ENCODE measurements at regions not wholly inside any gene's neighbourhood (a gene's known extent, or its start where the extent isn't known, plus 50 kb on each side); places are given as distances from the start of the nearest gene placed in this dataset.

DNA sequence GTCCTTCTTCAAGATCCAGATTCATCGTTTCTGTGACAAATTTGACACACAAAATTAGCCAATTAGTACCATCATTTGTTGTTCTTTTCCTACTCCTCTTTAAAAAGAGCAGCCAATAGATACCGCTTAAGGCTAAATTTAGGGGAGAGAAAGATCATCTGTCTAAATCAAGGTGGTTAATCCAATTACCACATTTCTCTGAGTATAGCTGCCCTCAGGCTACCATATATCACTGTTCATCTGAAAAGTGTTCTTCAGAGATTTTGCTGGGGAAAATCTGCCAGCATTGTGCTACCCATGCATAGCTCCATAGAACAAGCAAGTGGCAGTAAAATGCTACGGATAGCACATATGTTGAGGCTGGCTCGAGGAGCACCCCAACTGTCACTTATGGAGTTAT, 110.3 kb upstream of the ESRRG start:
- TF ChIP-seq YY1 (IDR thresholded peaks at IDR 0.05; ENCODE audit: low read depth) (no peak), ZBTB7A (IDR thresholded peaks at IDR 0.05; ENCODE audit: low read depth) (no peak), CREB1 (IDR thresholded peaks at IDR 0.05; ENCODE audit: low read depth) (no peak), TCF12 (IDR thresholded peaks at IDR 0.05; ENCODE audit: low read depth) (no peak), NFIC (IDR thresholded peaks at IDR 0.05) (no peak), EGR1 (IDR thresholded peaks at IDR 0.05) (no peak), RAD21 (IDR thresholded peaks at IDR 0.05; ENCODE audit: low read depth) (no peak), FOXM1 (IDR thresholded peaks at IDR 0.05; ENCODE audit: borderline replicate concordance, low read depth) (no peak), TEAD4 (IDR thresholded peaks at IDR 0.05) (no peak), TAF1 (IDR thresholded peaks at IDR 0.05; ENCODE audit: low read depth) (no peak), EP300 (IDR thresholded peaks at IDR 0.05; ENCODE audit: borderline replicate concordance) (no peak)
- TF ChIP-seq, protein P1, sequence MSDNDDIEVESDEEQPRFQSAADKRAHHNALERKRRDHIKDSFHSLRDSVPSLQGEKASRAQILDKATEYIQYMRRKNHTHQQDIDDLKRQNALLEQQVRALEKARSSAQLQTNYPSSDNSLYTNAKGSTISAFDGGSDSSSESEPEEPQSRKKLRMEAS (IDR thresholded peaks at IDR 0.05) = no peak
- TF ChIP-seq, protein P2, sequence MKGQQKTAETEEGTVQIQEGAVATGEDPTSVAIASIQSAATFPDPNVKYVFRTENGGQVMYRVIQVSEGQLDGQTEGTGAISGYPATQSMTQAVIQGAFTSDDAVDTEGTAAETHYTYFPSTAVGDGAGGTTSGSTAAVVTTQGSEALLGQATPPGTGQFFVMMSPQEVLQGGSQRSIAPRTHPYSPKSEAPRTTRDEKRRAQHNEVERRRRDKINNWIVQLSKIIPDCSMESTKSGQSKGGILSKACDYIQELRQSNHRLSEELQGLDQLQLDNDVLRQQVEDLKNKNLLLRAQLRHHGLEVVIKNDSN (IDR thresholded peaks at IDR 0.05) = no peak
- TF ChIP-seq, protein P3, sequence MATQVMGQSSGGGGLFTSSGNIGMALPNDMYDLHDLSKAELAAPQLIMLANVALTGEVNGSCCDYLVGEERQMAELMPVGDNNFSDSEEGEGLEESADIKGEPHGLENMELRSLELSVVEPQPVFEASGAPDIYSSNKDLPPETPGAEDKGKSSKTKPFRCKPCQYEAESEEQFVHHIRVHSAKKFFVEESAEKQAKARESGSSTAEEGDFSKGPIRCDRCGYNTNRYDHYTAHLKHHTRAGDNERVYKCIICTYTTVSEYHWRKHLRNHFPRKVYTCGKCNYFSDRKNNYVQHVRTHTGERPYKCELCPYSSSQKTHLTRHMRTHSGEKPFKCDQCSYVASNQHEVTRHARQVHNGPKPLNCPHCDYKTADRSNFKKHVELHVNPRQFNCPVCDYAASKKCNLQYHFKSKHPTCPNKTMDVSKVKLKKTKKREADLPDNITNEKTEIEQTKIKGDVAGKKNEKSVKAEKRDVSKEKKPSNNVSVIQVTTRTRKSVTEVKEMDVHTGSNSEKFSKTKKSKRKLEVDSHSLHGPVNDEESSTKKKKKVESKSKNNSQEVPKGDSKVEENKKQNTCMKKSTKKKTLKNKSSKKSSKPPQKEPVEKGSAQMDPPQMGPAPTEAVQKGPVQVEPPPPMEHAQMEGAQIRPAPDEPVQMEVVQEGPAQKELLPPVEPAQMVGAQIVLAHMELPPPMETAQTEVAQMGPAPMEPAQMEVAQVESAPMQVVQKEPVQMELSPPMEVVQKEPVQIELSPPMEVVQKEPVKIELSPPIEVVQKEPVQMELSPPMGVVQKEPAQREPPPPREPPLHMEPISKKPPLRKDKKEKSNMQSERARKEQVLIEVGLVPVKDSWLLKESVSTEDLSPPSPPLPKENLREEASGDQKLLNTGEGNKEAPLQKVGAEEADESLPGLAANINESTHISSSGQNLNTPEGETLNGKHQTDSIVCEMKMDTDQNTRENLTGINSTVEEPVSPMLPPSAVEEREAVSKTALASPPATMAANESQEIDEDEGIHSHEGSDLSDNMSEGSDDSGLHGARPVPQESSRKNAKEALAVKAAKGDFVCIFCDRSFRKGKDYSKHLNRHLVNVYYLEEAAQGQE (IDR thresholded peaks at IDR 0.05; ENCODE audit: low read depth) = no peak

DNA sequence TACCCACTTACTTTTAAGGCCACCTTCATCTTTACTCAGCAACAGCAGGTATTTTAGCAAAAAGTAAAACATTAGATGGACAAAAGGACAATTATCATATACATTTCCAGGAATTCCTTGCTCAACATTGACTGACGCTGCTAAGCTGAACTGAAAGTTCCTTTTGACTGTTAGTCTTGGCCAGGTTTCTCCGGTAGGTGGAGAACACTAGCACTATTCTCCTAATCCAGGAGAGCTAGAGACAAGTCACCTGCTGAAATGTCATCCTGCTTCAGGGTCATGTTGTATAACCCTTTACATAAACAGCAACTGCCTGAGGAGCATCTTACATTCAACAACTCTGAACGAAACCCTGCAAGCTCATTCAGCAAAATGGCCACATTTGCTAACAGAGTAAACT, 109.0 kb upstream of the ESRRG start:
- no peak for TF ChIP-seq CREB1 (IDR thresholded peaks at IDR 0.05; ENCODE audit: low read depth)
- no peak for TF ChIP-seq ZBTB7A (IDR thresholded peaks at IDR 0.05; ENCODE audit: low read depth)
- TF ChIP-seq EP300 (IDR thresholded peaks at IDR 0.05; ENCODE audit: borderline replicate concordance) = no peak
- TF ChIP-seq TEAD4 (IDR thresholded peaks at IDR 0.05) = no peak
- no peak for TF ChIP-seq RAD21 (IDR thresholded peaks at IDR 0.05; ENCODE audit: low read depth)
- TF ChIP-seq FOXM1 (IDR thresholded peaks at IDR 0.05; ENCODE audit: borderline replicate concordance, low read depth) = no peak
- TF ChIP-seq NFIC (IDR thresholded peaks at IDR 0.05) = no peak
- TF ChIP-seq CEBPB (IDR thresholded peaks at IDR 0.05) = no peak

DNA sequence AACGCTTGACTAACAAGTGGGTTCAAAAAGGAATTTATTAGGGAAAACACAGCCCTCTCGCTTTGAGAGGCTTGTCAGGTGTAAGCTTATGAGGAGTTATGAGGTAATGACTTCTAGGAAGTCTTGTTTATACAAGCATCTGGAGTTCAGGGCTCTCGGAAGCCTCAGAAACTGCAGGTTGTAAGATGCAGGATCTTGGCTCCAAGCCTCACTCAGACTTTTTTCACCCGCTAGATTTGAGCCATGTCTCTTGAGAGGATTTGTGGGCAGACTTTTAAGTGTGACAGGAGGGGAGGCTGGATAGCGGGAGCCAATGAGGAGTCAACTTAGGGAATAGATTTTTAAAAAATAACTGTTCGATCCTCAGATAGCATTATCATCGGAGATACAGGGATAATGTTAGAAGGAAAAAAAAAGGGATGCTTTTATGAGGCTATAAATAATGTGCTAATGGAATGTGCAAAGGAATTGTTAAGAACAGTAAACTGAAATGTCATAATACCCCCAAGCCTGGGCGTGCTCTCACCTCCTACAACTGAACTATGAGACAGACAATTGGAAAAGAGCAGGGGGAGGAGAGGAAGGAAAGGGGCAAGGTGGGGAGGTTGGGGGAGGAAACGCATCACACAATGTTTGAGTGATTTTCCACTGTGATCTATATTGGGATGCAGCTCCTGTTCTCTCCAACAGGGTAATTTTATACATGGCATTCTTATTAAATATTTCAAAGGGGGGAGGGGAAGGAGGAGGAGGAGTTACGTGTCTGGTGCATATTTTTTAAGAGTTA, 107.4 kb upstream of the ESRRG start:
- TF ChIP-seq YY1 (IDR thresholded peaks at IDR 0.05; ENCODE audit: low read depth) (no peak), EP300 (IDR thresholded peaks at IDR 0.05; ENCODE audit: borderline replicate concordance) (no peak), FOXM1 (IDR thresholded peaks at IDR 0.05; ENCODE audit: borderline replicate concordance, low read depth) (no peak), NFIC (IDR thresholded peaks at IDR 0.05) (no peak), TAF1 (IDR thresholded peaks at IDR 0.05; ENCODE audit: low read depth) (no peak), TEAD4 (IDR thresholded peaks at IDR 0.05) (no peak), RAD21 (IDR thresholded peaks at IDR 0.05; ENCODE audit: low read depth) (no peak)
- TF ChIP-seq, protein P2 (IDR thresholded peaks at IDR 0.05) = no peak
- TF ChIP-seq, protein P3 (IDR thresholded peaks at IDR 0.05; ENCODE audit: low read depth) = no peak

DNA sequence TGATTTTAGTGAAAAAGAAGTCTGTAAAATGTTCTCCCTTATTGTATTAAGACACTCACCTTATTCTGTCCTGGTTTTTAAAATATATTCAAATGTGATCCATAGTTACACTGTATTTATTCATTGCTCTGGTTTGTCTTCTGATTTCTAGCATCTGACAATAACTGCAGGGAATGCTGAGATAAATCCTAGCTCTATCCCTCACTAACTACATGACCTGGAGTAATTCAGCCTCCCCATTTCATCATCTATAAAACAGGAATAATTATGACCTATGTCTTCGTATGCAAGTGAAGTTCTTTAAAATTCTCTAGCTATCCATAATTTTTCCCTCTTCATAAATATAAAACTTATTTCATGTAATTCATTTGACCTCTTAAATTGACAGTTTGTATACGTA, 104.0 kb upstream of the ESRRG start:
- TF ChIP-seq YY1 (IDR thresholded peaks at IDR 0.05; ENCODE audit: low read depth) = no peak
- TF ChIP-seq EP300 (IDR thresholded peaks at IDR 0.05; ENCODE audit: borderline replicate concordance) = no peak
- no peak for TF ChIP-seq TAF1 (IDR thresholded peaks at IDR 0.05; ENCODE audit: low read depth)

DNA sequence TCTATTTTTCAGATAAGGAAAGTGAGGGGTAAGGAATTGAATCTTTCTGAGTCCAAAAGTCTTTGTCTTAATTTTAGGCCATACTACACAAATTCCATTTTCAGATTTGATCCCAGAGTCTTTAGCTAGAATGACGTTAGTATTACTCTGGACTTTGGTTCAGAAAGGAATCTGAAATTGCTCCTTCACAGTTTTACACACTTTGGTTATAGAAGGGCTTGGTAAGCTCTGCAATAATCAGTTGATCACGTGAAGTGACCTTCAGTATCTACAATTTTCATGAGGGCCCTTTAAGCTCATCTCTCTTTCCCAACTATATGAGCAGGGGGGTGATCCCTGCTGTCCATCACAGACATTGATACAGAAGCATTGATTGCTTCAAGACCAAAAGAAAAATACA, 103.4 kb upstream of the ESRRG start:
- TF ChIP-seq EGR1 (IDR thresholded peaks at IDR 0.05) (no peak), TAF1 (IDR thresholded peaks at IDR 0.05; ENCODE audit: low read depth) (no peak), TCF12 (IDR thresholded peaks at IDR 0.05; ENCODE audit: low read depth) (no peak), YY1 (IDR thresholded peaks at IDR 0.05; ENCODE audit: low read depth) (no peak), CREB1 (IDR thresholded peaks at IDR 0.05; ENCODE audit: low read depth) (no peak), FOXM1 (IDR thresholded peaks at IDR 0.05; ENCODE audit: borderline replicate concordance, low read depth) (no peak), ZBTB7A (IDR thresholded peaks at IDR 0.05; ENCODE audit: low read depth) (no peak), TEAD4 (IDR thresholded peaks at IDR 0.05) (no peak), CEBPB (IDR thresholded peaks at IDR 0.05) (no peak), EP300 (IDR thresholded peaks at IDR 0.05; ENCODE audit: borderline replicate concordance) (no peak), NFIC (IDR thresholded peaks at IDR 0.05) (no peak), RAD21 (IDR thresholded peaks at IDR 0.05; ENCODE audit: low read depth) (no peak)
- TF ChIP-seq, protein P3 (IDR thresholded peaks at IDR 0.05; ENCODE audit: low read depth) = no peak
- TF ChIP-seq, protein P1 (IDR thresholded peaks at IDR 0.05) = no peak
- TF ChIP-seq, protein P2 (IDR thresholded peaks at IDR 0.05) = no peak
